OCI-LY3 (cell line): ENCODE measurements at regions not wholly inside any gene's neighbourhood (a gene's known extent, or its start where the extent isn't known, plus 50 kb on each side); places are given as distances from the start of the nearest gene placed in this dataset.

Source experiments
- H2AFZ ChIP-seq: fragments of 200-600, 300-600 bp; shearing (Covaris generic); 2 replicates; pipeline ENCODE4 v1.6.0; 2014; ENCODE audit warnings: antibody characterized with exemption, low read depth, low read length
- H3K27ac ChIP-seq: fragments of 200-600, 300-600 bp; sonication (generic); 2 replicates; pipeline ENCODE4 v1.5.1; 2014; ENCODE audit warnings: mild to moderate bottlenecking, low read length, moderate library complexity, mixed read lengths
- H3K27me3 ChIP-seq: fragments of 200-600, 300-600 bp; sonication (generic); 2 replicates; pipeline ENCODE4 v1.6.1; 2014; ENCODE audit warnings: low read depth, low read length, mixed read lengths
- H3K36me3 ChIP-seq: fragments of 200-600, 300-600 bp; sonication (generic); replicated peaks from 2 replicates; pipeline ENCODE3; 2014; ENCODE audit warnings: low read depth, low read length, mixed read lengths
- H3K4me1 ChIP-seq: fragments of 300-600, 200-600 bp; sonication (generic); 2 replicates; pipeline ENCODE4 v1.6.1; 2014; ENCODE audit warnings: low read length, mixed read lengths
- H3K4me2 ChIP-seq: fragments of 200-600, 300-600 bp; sonication (generic); 2 replicates; pipeline ENCODE4 v1.6.1; 2014; ENCODE audit warnings: low read length, mixed read lengths
- H3K4me3 ChIP-seq: fragments of 300-600, 200-600 bp; sonication (generic); 2 replicates; pipeline ENCODE4 v1.5.1; 2014; ENCODE audit warnings: antibody characterized with exemption, mild to moderate bottlenecking, low read length, moderate library complexity
- H3K79me2 ChIP-seq: fragments of 300-600, 200-600 bp; shearing (Covaris generic); 2 replicates; pipeline ENCODE4 v1.6.1; 2014; ENCODE audit warnings: mild to moderate bottlenecking, low read length, mixed read lengths
- H3K9ac ChIP-seq: fragments of 300-600, 200-600 bp; shearing (Covaris generic); 2 replicates; pipeline ENCODE4 v1.6.0; 2014; ENCODE audit warnings: mild to moderate bottlenecking, low read length, moderate library complexity
- H3K9me3 ChIP-seq: fragments of 200-600, 300-600 bp; shearing (Covaris generic); 2 replicates; pipeline ENCODE4 v1.6.1; 2014; ENCODE audit warnings: low read length, mixed read lengths; ENCODE audit not compliant: insufficient read depth
- H4K20me1 ChIP-seq: fragments of 200-600, 300-600 bp; sonication (generic); 2 replicates; pipeline ENCODE4 v1.6.1; 2016; ENCODE audit warnings: low read length, mixed read lengths; ENCODE audit not compliant: insufficient read depth
- CTCF ChIP-seq: fragments of 200-600, 300-600 bp; sonication (generic); IDR thresholded peaks from 2 replicates; pipeline ENCODE4 v1.5.1; 2014; ENCODE audit warnings: antibody characterized with exemption, low read length, low read depth
- EZH2phosphoT487 ChIP-seq: fragments of 200-600 bp; shearing (Covaris generic); IDR thresholded peaks from 2 replicates; pipeline ENCODE4 v1.6.1; 2018; ENCODE audit warnings: antibody characterized with exemption, mixed run types, low read depth

GRCh38 chrX:145002771-145003170, 244.5 kb upstream of the SPANXN1 start:
- H3K79me2 ChIP-seq, result no peaks in the 10 kb centered on the region
- no peak overlapping the region for H3K4me3 ChIP-seq
- H3K27me3 ChIP-seq, result no peaks in the 10 kb centered on the region
- H4K20me1 ChIP-seq, result no peaks in the 10 kb centered on the region
- no peak overlapping the region for H3K27ac ChIP-seq
- no peak overlapping the region for H3K9ac ChIP-seq
- H3K4me1 ChIP-seq, result no peaks in the 10 kb centered on the region
- no peak overlapping the region for H3K4me2 ChIP-seq
- H3K36me3 ChIP-seq, result no peaks in the 10 kb centered on the region
- TF ChIP-seq CTCF (no peak), EZH2phosphoT487 (no peak)
- H2AFZ ChIP-seq, result no peak overlapping the region
- H3K9me3 ChIP-seq, result no peaks in the 10 kb centered on the region

GRCh38 chrX:145003443-145003842, 243.9 kb upstream of the SPANXN1 start:
- Histone ChIP-seq H3K9ac (no peak overlapping the region), H3K4me2 (no peak overlapping the region), H3K27ac (no peak overlapping the region), H3K79me2 (no peaks in the 10 kb centered on the region), H3K36me3 (no peaks in the 10 kb centered on the region), H3K9me3 (no peaks in the 10 kb centered on the region), H3K27me3 (no peaks in the 10 kb centered on the region), H3K4me3 (no peak overlapping the region), H3K4me1 (no peaks in the 10 kb centered on the region), H2AFZ (no peak overlapping the region), H4K20me1 (no peaks in the 10 kb centered on the region)
- no peak for TF ChIP-seq CTCF
- TF ChIP-seq EZH2phosphoT487, result no peak

GRCh38 chrX:145041486-145041885, 205.8 kb upstream of the SPANXN1 start:
- Histone ChIP-seq H3K36me3 (no peaks in the 10 kb centered on the region), H2AFZ (no peak overlapping the region), H3K4me3 (no peak overlapping the region), H3K27me3 (no peaks in the 10 kb centered on the region), H3K79me2 (no peaks in the 10 kb centered on the region), H4K20me1 (no peaks in the 10 kb centered on the region), H3K4me1 (no peaks in the 10 kb centered on the region), H3K9me3 (no peaks in the 10 kb centered on the region), H3K27ac (no peak overlapping the region), H3K4me2 (no peak overlapping the region), H3K9ac (no peak overlapping the region)
- TF ChIP-seq CTCF (no peak), EZH2phosphoT487 (no peak)

- H3K4me1 ChIP-seq, result peaks cover 46% of the 10 kb centered on the region
- H3K9ac ChIP-seq, result no peak overlapping the region
- H3K4me2 ChIP-seq, result peak overlapping the region; percentile 69
- peak overlapping the region; percentile 75 for H3K27ac ChIP-seq
- TF ChIP-seq EZH2phosphoT487 (no peak), CTCF (no peak)
- H3K79me2 ChIP-seq, result no peaks in the 10 kb centered on the region
- H4K20me1 ChIP-seq, result no peaks in the 10 kb centered on the region
- H3K36me3 ChIP-seq, result no peaks in the 10 kb centered on the region
- no peaks in the 10 kb centered on the region for H3K9me3 ChIP-seq
- no peaks in the 10 kb centered on the region for H3K27me3 ChIP-seq
- H2AFZ ChIP-seq, result no peak overlapping the region
- no peak overlapping the region for H3K4me3 ChIP-seq
Observed at GRCh38 chrX:145068450-145068849, 178.9 kb upstream of the SPANXN1 start.
